ENCODE measurements at regions not wholly inside any gene's neighbourhood (a gene's known extent, or its start where the extent isn't known, plus 50 kb on each side); places are given as distances from the start of the nearest gene placed in this dataset.

DNA sequence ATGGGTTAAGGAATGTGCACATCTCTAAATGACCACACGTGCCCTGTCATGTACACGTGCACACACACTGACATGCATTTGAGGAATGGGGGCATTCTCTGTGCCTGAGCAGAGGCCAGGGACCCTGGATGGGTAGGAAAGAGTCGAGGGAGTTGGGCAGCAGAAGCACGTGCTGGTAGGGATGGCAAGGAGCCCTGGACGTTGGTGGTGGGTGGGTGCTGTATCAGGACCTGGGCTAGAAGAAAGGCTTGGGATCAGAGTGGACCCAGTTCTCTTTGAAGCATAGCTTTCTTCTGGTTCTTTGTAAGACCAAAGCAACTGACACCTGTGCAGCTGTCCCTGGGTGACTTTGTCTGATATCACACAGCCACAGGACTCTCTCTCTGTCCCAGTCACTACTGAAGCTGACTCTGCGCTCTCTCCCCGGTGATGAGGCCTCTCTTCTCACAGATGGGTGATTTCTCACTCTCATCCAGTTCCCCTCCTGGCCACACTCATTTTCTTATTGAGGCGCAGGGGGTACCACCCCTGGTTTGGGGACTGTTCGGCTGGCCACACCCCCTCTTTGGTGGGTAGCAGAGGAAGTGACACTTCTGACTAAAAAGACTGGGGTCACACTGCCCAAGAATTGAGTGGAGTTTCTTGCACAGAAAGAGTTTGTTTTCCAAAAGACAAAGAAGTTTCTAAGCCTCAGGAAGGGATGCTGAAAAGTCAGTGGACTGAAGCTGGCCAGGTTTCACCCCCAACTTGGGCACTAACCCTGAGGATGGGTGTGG is 171.7 kb upstream of the RTL1 start:
- TF ChIP-seq CTCF (conservative IDR thresholded peaks at IDR 0.05) (no peak), ZFX (IDR thresholded peaks at IDR 0.05) (no peak)
